ENCODE measurements at regions not wholly inside any gene's neighbourhood (a gene's known extent, or its start where the extent isn't known, plus 50 kb on each side); places are given as distances from the start of the nearest gene placed in this dataset.
"Not testable (repeated sequence)": the region's sequence is repeated elsewhere in the genome, so short reads cannot be mapped to it uniquely, and the experiment has no call there.

DNA sequence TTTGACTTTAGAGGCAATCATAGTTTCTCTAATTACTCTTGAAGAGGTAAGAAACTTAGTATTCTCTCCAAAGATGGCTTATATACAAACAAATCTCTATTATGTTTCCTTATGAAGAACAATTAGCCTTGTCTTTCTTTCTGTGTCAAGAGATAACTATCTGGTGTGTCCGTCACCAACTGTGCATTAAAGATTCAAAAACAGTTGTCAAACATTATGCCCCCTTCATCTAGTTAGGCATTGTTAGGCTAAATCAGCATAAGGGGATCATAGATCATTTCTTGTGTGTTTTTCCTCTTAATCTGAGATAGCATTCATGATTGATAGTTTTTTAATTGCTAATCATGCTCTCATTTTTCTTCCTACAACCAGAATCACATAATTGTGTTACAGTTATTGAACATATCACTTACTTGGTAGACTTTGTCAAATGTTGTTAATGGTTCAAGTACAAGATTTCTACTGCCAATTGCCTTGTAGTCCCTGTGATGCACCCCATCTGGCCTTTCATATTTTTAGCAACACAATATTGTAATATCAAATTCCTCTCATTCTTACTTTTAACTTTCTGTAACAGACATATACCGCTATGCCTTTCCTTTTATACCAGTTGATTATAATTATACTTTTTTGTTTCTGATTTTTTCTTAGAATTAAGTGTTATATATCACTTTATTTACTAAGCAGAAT lies 612.7 kb downstream of the SLITRK6 start:
- DNase-seq, result no peak

DNA sequence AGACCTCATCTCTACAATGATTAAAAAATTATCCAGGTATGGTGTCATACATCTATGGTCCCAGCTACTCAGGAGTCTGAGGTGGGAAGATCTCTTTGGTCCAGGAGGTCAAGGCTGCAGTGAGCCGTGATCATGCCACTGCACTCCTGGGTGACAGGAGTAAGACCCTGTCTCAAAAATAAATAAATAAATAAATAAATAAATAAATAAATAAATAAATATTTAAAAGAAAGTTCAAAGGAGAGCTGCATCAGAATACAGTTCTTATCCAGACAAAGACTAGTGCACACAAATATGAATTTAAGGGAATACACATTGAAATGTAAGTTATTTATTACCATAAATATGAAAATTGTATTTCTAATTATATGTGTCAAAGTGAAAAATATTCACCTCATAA lies 624.9 kb downstream of the SLITRK6 start:
- no peak for DNase-seq

DNA sequence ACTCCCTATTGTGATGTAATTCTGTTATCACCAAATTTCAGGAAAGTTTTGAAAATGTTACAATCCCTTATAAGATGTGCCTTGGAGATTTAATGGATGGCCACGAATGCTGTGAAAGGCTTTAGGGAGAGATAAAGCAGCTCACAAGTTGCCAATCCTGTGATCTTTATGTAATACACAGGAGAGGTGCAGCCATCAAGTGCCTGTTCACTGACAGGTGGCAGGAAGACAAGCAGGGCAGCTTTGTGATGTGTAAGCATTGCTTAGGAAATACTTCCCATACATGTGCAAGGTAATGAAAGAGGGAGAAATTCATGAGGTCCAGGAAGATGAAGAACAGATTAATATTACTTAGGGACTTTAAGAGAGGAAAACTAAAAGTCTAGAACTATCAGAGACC lies 628.8 kb downstream of the SLITRK6 start:
- DNase-seq, result no peak

DNA sequence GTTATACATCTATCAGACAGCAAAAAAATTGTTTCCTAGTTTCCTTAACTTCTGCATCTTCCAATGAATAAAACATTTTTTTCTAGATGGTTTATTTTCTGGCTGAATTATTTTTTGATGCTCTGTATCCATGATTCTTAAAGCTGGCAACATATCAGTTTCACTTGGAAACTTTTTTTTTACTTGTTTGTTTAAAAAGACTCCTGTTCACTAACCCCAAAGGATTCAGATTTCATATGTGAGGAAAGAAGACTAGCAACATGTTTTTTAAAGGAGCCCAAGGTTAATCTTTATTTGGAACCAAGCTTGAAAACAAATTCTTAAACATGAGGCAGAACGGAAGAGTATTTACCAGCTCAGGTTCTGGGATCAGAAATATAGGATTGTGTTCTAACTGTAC lies 632.3 kb downstream of the SLITRK6 start:
- DNase-seq, result no peak

DNA sequence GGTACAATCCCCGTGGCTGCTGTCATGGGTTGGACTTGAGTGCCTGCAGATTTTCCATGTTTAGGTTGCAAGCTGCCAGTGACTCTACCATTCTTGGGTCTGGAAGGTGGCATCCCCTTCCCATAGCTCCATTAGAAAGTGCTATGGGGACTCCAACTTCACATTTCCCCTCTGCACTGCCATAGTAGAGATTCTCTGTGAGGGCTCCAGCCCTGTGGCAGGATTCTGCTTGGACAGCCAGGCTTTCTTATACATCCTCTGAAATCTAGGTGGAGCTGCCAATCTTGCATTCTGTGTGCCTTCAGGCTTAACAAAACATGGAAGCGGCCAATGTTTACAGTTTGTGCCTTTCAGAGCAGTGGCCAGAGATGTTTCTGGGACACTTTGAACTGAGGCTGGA lies 636.2 kb downstream of the SLITRK6 start:
- no peak for DNase-seq

DNA sequence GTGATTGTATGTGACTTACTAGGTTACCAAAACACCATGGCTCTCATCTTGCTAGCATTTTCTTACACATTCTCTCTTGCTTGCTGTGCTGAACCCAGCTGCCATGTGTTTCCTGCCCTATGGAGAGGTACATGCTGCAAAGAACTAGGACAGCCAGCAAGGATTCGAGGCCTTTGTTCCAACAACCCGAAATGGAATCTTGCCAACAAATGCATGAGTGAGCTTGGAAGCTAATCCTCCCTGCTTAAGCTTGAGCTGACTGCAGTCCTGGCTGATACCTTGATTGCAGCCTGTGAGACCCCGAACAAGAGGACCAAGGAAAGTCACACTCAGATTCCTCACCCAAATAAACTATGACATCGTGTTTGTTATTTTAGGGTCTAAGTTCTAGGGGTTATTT lies 651.2 kb downstream of the SLITRK6 start:
- DNase-seq, result no peak

DNA sequence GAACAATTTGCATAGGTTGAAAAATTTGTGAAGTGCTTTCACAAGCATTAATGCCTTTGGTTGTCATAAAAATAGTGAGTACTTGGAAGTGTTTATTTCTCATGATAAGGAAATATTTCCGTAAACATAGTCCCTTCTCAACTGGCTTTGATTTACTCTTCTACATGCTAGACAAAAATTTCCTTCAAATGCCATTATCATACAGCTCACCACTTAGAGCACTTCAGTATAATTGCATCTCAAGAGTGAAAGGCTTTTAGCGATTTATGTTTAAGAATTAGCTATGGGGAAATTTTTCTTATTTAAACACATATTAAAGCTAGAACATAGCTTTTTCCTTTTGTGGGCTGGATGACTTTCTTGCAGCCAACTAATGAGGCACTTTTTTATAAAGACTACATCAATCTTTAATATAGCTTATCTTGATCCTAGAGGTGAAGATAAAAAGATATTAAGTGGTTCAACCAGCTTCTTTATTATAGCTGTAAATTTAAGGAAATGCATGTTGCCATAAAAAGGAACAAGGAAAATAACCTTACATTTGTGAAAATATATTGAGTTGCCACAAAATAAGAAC lies 656.8 kb downstream of the SLITRK6 start:
- no peak for DNase-seq

DNA sequence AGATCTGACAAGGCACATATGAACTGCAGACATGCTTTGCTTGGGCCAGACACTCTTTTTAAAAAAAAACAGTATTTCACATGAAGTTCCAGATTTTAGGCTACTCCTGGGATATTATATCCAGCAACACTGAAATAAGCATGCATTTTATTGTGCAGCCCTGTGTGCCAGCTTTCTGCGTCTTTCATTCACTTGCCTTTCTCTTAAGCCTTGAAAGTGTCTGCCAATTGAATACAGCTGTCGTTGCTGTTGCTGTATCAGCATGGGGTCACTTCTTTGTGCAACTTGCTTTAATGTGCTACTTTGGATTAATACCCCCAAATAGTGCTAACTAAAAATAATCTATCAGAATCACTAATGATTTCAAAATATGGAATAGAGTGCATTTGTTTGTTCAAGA lies 657.8 kb downstream of the SLITRK6 start:
- no peak for DNase-seq

DNA sequence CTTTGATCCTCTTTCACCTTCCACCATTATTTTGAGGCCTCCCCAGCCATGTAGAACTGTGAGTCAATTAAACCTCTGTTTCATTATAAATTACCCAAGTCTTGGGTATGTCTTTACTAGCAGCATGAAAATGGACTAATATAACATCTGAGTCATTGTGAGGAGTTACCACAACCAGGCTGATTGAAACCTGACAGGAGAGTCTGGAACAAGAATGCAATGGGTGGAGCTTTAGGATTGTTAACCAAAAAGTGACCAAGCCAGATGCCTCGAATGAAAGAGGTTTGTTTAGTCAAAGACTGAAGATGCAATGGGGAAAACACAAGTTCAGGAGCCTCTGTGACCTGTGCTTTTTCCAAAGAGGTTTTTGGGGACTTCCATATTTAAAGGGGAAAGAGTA lies 659.0 kb downstream of the SLITRK6 start:
- DNase-seq, result no peak

DNA sequence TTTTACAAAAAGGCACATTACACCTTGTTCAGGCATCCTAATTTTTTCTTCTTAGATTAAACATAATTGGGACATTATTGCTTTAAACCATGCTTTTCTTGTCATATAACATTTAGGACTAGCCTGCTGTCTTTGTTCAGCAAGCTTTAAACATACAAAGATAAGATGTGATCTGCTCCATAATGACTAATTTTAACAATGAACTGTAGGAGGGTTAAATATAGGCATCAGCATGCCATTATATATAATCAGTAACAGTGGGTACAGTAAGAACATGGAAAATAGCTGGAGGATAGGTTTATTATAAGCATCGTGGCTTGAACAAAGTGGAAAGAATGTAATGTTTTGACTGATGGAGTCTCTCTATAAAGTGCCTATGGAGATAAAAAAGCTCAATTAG lies 661.7 kb downstream of the SLITRK6 start:
- DNase-seq, result no peak

DNA sequence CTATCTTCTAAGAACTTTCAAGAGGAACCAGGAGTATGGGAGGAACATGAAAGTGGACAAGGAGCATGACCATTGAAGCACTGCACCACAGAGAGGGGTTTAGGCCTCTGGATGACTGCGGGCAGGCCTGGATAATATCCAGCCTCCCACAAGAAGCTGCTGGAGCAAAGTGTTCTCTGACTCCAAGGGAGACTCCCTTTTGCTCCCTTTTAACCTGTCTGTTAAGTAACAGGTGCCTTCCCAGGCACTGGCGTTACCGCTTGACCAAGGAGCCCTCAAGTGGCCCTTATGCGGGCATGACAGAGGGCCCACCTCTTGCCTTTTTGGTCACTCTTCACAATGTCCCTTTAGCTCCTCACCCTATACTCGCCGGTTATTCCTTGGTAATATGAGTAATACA lies 666.2 kb downstream of the SLITRK6 start:
- DNase-seq, result no peak

DNA sequence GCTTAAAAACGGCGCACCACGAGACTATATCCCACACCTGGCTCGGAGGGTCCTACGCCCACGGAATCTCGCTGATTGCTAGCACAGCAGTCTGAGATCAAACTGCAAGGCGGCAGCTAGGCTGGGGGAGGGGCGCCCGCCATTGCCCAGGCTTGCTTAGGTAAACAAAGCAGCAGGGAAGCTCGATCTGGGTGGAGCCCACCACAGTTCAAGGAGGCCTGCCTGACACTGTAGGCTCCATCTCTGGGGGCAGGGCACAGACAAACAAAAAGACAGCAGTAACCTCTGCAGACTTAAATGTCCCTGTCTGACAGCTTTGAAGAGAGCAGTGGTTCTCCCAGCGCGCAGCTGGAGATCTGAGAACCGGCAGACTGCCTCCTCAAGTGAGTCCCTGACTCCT lies 675.7 kb downstream of the SLITRK6 start:
- DNase-seq, result not testable (repeated sequence)

DNA sequence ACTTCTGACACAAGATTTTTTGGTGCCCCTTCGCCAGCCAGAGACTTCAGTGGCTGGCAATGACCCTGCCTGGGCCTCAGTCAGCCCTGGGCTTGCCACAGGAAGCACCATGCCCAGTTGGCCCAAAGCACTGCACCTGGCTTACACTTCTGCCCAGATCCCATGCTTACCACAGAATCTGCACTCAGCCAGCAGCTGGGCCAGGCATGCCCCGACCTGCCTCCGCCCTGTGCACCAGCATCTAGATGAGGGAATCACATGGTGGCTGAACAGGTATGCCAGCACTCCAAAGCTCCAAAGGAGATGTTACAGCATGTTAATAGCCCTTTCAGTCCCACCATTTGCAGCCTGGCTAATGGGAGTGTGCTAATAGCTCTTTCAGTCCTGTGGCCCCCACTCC lies 690.9 kb downstream of the SLITRK6 start:
- DNase-seq, result no peak

DNA sequence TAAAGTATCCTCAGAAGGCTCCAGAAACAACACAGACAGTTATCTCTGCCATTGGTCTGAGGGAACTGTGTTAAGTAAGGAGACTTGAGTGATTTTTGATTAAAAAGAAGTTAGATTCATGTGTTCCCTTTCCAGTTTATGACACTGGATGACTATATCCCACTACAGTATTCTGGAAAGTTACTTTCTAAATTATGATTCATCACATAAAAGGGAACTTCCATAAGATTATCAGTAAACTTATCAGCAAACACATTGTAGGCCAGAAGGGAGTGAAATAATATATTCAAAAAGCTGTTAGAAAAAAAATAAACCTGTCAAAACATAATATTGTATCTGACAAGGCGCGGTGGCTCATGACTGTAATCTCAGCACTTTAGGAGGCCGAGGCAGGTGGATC lies 700.0 kb downstream of the SLITRK6 start:
- DNase-seq, result no peak

DNA sequence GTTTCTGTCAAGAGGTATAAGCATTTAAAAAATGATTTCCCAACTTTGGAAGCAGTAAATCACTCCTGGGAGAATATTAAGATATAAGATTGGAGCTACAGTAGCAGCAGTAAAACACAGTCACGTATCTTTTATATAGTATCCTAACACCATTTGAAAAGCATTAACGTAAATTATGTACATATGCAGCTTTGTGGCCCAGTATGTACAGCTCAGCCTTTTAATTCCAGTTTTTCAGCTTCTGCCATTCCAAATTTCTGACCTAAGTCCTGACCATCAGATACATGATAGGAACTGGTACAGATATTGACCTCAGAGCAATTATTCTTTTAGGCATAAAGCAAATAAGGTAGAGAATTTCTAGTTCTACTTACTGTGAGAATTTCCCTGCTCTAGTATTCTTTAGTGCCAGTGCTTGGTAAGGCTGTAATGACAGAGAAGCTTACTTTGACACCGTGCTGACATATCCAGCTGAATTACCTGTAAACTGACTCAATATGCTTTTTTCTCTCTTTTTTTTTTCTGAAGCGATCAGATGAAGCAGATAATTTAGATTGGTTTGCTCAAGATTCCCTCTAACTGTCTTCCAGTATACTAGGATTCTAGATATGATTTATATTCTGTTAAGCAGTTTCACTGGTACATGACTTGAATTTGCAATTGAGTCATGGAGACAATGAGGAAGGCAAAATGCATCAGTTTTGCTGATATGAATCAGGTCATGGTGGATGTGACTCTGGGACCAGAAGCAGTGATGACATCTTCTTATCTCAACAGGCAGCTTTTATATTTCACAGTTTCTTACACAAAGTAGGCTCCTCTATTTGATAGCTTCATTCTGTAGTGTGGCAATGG lies 703.6 kb downstream of the SLITRK6 start:
- DNase-seq, result no peak

DNA sequence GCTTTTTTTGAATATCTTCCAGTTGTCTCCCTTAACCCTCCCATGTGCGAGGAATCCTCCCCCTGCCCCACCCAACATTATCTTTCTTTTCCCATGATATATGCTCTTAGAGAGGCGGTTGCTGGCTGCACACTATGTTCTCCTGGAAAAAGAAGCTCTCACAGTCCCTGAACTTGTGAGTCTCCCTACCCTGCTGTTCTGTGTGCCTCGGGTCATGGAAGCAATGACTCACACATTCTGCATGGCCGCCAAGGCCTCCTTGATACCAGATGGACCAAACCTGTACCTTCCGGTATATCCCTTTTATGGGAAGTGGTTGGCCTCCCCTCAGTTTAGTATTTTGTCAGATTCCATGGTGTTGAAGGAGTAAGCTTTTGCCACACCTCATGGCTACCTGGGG lies 705.4 kb downstream of the SLITRK6 start:
- DNase-seq, result no peak

DNA sequence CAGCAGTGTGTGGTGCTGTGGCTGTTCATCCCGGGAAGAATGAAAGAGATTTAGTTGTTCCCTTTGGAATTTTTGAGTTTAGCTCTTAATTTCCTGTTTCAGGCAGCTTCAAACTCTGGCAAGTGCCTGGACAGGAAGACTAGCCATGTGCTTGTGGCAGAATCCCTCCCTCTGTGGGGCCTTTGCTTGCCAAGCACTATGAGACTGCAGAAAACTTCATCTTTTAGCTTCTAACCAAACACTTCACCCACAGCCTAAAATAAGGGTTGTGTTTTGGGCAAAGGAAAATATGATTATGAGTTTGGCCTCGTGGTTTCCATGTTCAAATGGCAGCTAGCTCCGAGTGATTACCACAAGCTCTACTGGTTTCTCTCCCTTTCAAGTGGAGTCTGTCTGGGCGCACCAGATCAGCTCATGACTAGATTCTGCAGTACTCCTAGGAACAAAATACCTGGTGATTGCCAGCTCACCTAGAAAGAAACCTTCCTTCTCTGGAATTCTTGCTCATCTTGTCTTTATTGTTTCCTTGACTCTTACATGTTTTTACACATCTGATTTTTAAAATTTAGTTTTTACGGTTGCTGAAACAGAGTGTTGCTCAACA lies 707.5 kb downstream of the SLITRK6 start:
- DNase-seq, result no peak

DNA sequence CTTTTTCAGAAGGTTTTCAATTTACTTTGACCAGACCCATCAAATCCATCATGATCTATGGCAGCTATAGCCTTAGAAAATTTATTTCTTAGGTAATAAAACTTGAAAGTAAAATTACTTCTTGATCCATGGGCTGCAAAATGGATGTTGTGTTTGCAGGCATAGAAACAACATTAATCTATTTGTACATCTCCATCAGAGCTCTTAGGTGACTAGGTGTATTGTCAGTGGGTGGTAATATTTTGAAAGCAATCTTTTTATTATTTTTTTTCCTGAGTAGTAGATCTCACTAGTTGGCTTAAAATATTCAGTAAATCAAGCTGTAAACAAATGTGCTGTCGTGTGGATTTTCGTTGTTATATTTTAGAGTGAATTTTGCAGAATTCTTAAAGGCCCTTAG lies 710.0 kb downstream of the SLITRK6 start:
- DNase-seq, result no peak

DNA sequence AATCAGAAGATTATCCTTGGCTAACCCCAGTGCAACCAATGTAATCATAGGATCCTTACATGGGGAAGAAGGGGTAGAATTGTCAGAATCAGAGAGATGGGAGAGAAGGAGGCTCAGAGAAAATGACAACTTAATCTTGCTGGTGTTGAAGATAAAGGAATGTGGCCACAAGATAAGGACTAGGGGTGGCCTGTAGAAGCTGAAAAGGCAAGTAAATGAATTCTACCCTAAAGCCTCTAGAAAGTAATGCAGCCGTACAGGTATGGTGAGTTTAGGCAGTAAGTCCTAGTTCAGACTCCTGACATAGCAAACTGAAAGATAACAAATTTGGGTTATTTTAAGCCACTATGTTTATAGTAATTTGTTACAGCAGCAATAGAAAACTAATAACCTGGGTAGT lies 718.5 kb downstream of the SLITRK6 start:
- no peak for DNase-seq

DNA sequence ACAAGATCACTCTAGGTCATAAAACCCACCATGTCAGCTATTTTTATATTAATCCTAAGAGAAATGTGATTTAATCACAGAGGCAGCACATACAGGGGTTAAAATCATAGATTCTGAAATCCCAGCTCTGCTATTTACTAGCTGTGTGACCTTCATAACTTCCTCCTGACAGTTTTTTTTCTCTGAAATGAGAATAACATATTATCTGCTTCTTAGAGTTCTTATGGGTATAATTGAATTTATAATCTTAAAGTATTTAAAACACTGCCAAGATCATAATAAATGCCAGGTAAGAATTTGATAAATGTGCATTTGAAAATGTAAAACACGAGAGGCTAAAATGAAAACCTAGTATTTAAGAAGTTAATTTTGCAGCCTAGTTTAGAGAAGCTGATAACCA lies 722.9 kb downstream of the SLITRK6 start:
- DNase-seq, result no peak

DNA sequence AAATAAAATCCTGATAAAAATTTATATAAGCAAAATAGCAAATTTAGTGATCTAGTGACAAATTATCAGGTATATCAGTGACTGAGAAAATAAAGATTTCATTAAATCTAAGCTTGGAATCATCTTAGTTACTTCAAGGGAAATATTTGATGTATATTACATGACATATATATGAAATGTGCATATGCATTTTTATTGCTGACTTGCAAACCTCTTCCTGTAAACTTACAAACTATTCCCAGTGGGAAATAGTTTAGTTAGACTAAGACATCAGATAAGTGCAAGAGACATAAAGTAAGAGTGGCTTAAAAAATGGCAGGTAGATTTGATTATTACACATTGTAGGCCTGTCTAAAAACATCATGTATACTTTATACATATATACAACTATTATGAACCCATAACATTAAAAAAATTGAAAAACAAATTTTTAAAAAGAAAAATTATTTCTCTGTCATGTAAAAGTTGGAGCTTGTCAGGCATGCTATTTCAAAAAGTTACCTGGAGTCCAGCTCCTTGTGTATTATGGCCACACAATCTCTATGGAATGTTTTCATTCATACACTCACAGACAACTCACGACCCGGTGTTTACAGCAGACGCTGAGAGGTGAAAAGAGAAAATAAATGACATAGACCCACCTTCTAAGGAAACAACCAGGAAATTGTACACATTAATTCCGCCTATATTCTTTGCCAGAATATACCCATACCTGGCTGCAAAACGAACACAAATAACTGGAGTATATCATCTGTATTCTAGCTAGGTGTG lies 724.5 kb downstream of the SLITRK6 start:
- DNase-seq, result no peak

DNA sequence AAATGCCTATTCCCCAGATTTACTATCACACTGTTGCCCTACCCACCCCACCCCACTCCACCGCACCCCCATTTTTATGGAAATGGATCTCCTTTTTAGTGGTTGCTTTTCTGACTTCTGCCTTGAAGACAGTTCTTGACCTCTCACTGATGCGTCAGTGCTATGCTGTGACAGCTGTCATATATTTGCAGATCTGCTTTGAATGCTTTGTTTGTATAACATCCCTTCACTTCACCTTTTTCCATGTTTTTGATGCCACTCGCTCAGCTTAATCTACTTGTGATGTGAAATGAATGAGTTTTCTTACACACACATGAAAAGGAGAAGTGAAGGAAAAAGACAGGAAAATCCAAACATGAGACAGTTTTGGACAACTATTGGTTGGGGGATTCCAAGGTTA lies 731.0 kb downstream of the SLITRK6 start:
- no peak for DNase-seq

DNA sequence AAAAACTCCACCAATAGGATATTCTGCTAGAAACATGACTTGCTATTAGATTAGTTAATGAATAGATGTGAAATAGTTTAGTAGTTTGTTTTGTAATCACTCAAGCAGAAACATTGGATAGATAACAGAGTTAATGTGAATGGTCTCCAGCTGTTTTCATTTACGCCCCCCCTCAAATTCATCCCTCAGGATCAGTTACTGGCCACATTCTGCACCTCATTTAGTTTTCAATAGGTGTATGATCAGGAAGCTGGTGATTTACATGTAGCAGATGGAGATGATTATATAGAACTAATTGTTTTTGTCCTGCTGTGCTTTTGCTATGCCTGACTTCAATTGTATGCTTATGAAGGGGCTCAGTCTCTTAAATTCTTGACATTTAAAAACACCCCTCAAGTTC lies 759.0 kb downstream of the SLITRK6 start:
- DNase-seq, result no peak

Data from SW 1271 (cell line).